ENCODE measurements at regions not wholly inside any gene's neighbourhood (a gene's known extent, or its start where the extent isn't known, plus 50 kb on each side); places are given as distances from the start of the nearest gene placed in this dataset.

DNA sequence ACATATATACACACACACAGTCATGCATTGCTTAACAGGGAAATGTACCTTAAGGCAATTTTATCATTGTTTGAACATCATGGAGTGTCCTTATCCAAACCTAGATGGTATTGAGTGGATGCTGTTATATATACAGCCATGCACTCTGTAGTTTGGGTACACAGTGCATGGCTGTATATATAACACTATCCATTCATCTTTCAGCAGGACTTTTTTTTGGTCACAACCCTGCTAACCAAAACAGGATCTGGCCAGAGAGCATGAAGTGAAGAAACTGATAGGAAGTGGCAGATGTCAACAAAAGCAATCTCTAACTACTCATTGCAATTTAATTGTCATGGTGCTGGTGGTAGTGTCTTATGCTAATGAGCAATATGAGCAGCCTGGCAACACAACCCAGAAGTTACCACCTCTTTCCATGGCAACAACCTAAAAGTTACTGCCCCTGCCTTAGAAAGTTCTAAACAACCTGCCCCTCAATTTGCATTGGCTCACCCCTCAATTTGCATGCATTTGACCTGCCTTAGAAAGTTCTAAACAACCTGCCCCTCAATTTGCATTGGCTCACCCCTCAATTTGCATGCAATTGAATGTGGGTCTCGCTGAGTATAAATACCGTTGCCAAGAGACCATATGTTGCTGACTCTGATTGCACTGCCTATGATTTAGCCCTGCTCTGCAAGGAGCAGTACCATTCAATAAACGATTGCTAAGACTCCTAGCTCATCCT, 434.9 kb downstream of the DSEL start:
- TF ChIP-seq, protein P1, sequence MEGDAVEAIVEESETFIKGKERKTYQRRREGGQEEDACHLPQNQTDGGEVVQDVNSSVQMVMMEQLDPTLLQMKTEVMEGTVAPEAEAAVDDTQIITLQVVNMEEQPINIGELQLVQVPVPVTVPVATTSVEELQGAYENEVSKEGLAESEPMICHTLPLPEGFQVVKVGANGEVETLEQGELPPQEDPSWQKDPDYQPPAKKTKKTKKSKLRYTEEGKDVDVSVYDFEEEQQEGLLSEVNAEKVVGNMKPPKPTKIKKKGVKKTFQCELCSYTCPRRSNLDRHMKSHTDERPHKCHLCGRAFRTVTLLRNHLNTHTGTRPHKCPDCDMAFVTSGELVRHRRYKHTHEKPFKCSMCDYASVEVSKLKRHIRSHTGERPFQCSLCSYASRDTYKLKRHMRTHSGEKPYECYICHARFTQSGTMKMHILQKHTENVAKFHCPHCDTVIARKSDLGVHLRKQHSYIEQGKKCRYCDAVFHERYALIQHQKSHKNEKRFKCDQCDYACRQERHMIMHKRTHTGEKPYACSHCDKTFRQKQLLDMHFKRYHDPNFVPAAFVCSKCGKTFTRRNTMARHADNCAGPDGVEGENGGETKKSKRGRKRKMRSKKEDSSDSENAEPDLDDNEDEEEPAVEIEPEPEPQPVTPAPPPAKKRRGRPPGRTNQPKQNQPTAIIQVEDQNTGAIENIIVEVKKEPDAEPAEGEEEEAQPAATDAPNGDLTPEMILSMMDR (IDR thresholded peaks at IDR 0.05; ENCODE audit: low read depth, low read length, missing input control), result no peak
- no peak for TF ChIP-seq TAF1 (conservative IDR thresholded peaks at IDR 0.05)
- no peak for TF ChIP-seq GABPA (IDR thresholded peaks at IDR 0.05 in 1 of 2, conservative IDR thresholded peaks at IDR 0.05 in 1 of 2)
- TF ChIP-seq SP1 (IDR thresholded peaks at IDR 0.05), result no peak
- TF ChIP-seq EGR1 (IDR thresholded peaks at IDR 0.05; ENCODE audit: low read depth in 2 of 2), result no peak
- TF ChIP-seq HNF4A (conservative IDR thresholded peaks at IDR 0.05), result no peak
- TF ChIP-seq FOXA1 (IDR thresholded peaks at IDR 0.05), result no peak
- TF ChIP-seq, protein P2, sequence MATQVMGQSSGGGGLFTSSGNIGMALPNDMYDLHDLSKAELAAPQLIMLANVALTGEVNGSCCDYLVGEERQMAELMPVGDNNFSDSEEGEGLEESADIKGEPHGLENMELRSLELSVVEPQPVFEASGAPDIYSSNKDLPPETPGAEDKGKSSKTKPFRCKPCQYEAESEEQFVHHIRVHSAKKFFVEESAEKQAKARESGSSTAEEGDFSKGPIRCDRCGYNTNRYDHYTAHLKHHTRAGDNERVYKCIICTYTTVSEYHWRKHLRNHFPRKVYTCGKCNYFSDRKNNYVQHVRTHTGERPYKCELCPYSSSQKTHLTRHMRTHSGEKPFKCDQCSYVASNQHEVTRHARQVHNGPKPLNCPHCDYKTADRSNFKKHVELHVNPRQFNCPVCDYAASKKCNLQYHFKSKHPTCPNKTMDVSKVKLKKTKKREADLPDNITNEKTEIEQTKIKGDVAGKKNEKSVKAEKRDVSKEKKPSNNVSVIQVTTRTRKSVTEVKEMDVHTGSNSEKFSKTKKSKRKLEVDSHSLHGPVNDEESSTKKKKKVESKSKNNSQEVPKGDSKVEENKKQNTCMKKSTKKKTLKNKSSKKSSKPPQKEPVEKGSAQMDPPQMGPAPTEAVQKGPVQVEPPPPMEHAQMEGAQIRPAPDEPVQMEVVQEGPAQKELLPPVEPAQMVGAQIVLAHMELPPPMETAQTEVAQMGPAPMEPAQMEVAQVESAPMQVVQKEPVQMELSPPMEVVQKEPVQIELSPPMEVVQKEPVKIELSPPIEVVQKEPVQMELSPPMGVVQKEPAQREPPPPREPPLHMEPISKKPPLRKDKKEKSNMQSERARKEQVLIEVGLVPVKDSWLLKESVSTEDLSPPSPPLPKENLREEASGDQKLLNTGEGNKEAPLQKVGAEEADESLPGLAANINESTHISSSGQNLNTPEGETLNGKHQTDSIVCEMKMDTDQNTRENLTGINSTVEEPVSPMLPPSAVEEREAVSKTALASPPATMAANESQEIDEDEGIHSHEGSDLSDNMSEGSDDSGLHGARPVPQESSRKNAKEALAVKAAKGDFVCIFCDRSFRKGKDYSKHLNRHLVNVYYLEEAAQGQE (IDR thresholded peaks at IDR 0.05), result no peak
- TF ChIP-seq, protein P3, sequence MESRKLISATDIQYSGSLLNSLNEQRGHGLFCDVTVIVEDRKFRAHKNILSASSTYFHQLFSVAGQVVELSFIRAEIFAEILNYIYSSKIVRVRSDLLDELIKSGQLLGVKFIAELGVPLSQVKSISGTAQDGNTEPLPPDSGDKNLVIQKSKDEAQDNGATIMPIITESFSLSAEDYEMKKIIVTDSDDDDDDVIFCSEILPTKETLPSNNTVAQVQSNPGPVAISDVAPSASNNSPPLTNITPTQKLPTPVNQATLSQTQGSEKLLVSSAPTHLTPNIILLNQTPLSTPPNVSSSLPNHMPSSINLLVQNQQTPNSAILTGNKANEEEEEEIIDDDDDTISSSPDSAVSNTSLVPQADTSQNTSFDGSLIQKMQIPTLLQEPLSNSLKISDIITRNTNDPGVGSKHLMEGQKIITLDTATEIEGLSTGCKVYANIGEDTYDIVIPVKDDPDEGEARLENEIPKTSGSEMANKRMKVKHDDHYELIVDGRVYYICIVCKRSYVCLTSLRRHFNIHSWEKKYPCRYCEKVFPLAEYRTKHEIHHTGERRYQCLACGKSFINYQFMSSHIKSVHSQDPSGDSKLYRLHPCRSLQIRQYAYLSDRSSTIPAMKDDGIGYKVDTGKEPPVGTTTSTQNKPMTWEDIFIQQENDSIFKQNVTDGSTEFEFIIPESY (IDR thresholded peaks at IDR 0.05), result no peak
- TF ChIP-seq YY1 (IDR thresholded peaks at IDR 0.05), result no peak
- TF ChIP-seq, protein P4, sequence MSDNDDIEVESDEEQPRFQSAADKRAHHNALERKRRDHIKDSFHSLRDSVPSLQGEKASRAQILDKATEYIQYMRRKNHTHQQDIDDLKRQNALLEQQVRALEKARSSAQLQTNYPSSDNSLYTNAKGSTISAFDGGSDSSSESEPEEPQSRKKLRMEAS (IDR thresholded peaks at IDR 0.05), result no peak
- TF ChIP-seq, protein P5, sequence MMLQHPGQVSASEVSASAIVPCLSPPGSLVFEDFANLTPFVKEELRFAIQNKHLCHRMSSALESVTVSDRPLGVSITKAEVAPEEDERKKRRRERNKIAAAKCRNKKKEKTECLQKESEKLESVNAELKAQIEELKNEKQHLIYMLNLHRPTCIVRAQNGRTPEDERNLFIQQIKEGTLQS (IDR thresholded peaks at IDR 0.05), result no peak
- no peak for TF ChIP-seq RAD21 (IDR thresholded peaks at IDR 0.05)
- TF ChIP-seq NR2F2 (IDR thresholded peaks at IDR 0.05), result no peak

Measured in liver (tissue), 3 donors.